ENCODE measurements at regions not wholly inside any gene's neighbourhood (a gene's known extent, or its start where the extent isn't known, plus 50 kb on each side); places are given as distances from the start of the nearest gene placed in this dataset.

DNA sequence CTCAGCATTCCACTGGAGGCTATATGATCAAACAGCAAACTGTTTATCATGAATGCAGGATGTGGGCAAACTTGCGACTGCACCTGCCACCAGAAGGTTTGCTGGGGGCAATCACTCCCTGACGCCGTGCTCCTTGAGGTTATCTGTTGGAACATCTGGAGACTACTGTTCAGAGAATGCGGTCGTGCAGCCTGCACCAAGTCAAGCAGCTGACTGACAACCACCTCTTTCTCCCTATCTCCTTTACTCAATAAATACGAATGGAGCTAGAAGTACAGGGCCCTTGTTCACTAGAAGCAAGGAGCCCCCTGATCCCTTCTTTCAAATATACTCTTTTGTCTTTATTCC lies 2101.2 kb downstream of the TP53TG3F start:
- TF ChIP-seq, protein P1, sequence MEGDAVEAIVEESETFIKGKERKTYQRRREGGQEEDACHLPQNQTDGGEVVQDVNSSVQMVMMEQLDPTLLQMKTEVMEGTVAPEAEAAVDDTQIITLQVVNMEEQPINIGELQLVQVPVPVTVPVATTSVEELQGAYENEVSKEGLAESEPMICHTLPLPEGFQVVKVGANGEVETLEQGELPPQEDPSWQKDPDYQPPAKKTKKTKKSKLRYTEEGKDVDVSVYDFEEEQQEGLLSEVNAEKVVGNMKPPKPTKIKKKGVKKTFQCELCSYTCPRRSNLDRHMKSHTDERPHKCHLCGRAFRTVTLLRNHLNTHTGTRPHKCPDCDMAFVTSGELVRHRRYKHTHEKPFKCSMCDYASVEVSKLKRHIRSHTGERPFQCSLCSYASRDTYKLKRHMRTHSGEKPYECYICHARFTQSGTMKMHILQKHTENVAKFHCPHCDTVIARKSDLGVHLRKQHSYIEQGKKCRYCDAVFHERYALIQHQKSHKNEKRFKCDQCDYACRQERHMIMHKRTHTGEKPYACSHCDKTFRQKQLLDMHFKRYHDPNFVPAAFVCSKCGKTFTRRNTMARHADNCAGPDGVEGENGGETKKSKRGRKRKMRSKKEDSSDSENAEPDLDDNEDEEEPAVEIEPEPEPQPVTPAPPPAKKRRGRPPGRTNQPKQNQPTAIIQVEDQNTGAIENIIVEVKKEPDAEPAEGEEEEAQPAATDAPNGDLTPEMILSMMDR (IDR thresholded peaks at IDR 0.05; ENCODE audit: low read length) = no peak
- no peak for TF ChIP-seq EZH2 (IDR thresholded peaks at IDR 0.05; ENCODE audit: borderline replicate concordance, low read length)

Data from OCI-LY1 (cell line).